ENCODE measurements at regions not wholly inside any gene's neighbourhood (a gene's known extent, or its start where the extent isn't known, plus 50 kb on each side); places are given as distances from the start of the nearest gene placed in this dataset.

GRCh38 chr3:164526250-164526649, 552.0 kb downstream of the SI start:
- TF ChIP-seq CTCF (IDR thresholded peaks at IDR 0.05), result no peak
- no peak for DNase-seq
- no peak overlapping the region for H3K4me3 ChIP-seq
- intact Hi-C loops (cut with DNase I, micrococcal nuclease), result no loop called here
- ATAC-seq, result no peak
- H3K36me3 ChIP-seq (ENCODE audit: low read depth), result no peaks in the 10 kb centered on the region
- H3K4me1 ChIP-seq (ENCODE audit: low read depth), result no peaks in the 10 kb centered on the region
- H3K9me3 ChIP-seq, result peaks cover 6% of the 10 kb centered on the region

- Histone ChIP-seq H3K36me3 (ENCODE audit: low read depth) (no peaks in the 10 kb centered on the region), H3K9me3 (peaks cover 6% of the 10 kb centered on the region), H3K4me1 (ENCODE audit: low read depth) (no peaks in the 10 kb centered on the region), H3K4me3 (no peak overlapping the region)
- ATAC-seq (peak; percentile 69), DNase-seq (no peak)
- intact Hi-C loops (cut with DNase I, micrococcal nuclease), result no loop called here
- no peak for TF ChIP-seq CTCF (IDR thresholded peaks at IDR 0.05)
These were observed 554.1 kb downstream of the SI start for GRCh38 chr3:164524201-164524600.

GRCh38 chr3:164522073-164522763, 556.1 kb downstream of the SI start:
- Histone ChIP-seq H3K4me3 (no peak overlapping the region), H3K9me3 (peaks cover 6% of the 10 kb centered on the region), H3K36me3 (ENCODE audit: low read depth) (no peaks in the 10 kb centered on the region), H3K4me1 (ENCODE audit: low read depth) (no peaks in the 10 kb centered on the region)
- no peak for DNase-seq
- no peak for ATAC-seq
- no peak for TF ChIP-seq CTCF (IDR thresholded peaks at IDR 0.05)
- intact Hi-C loops (cut with DNase I, micrococcal nuclease), result no loop called here

GRCh38 chr3:164521644-164522043, 556.7 kb downstream of the SI start:
- no peak for DNase-seq
- no peak for ATAC-seq
- intact Hi-C loops (cut with DNase I, micrococcal nuclease), result no loop called here
- no peak for TF ChIP-seq CTCF (IDR thresholded peaks at IDR 0.05)
- Histone ChIP-seq H3K36me3 (ENCODE audit: low read depth) (no peaks in the 10 kb centered on the region), H3K4me3 (no peak overlapping the region), H3K4me1 (ENCODE audit: low read depth) (no peaks in the 10 kb centered on the region), H3K9me3 (peaks cover 6% of the 10 kb centered on the region)

- ATAC-seq, result no peak
- no peak for TF ChIP-seq CTCF (IDR thresholded peaks at IDR 0.05)
These were observed 557.2 kb downstream of the SI start for GRCh38 chr3:164521139-164521538.

GRCh38 chr3:164515256-164515655, 563.0 kb downstream of the SI start:
- no peaks in the 10 kb centered on the region for H3K36me3 ChIP-seq (ENCODE audit: low read depth)
- H3K9me3 ChIP-seq, result no peaks in the 10 kb centered on the region
- no peak for TF ChIP-seq CTCF (IDR thresholded peaks at IDR 0.05)
- H3K4me1 ChIP-seq (ENCODE audit: low read depth), result no peaks in the 10 kb centered on the region
- DNase-seq, result no peak
- intact Hi-C loops (cut with DNase I, micrococcal nuclease), result no loop called here
- ATAC-seq, result no peak
- H3K4me3 ChIP-seq, result no peak overlapping the region

More at GRCh38 chr3:164521139-164521538, 557.2 kb downstream of the SI start:
- Histone ChIP-seq H3K4me3 (no peak overlapping the region), H3K9me3 (peaks cover 6% of the 10 kb centered on the region), H3K4me1 (ENCODE audit: low read depth) (no peaks in the 10 kb centered on the region), H3K36me3 (ENCODE audit: low read depth) (no peaks in the 10 kb centered on the region)
- intact Hi-C loops (cut with DNase I, micrococcal nuclease), result no loop called here
- DNase-seq, result no peak
